ENCODE measurements at regions not wholly inside any gene's neighbourhood (a gene's known extent, or its start where the extent isn't known, plus 50 kb on each side); places are given as distances from the start of the nearest gene placed in this dataset.
"Not testable (repeated sequence)": the region's sequence is repeated elsewhere in the genome, so short reads cannot be mapped to it uniquely, and the experiment has no call there.

- no peak for DNase-seq (ENCODE audit: low read depth in 3 of 3)
These were observed 511.4 kb downstream of the RNF144A start for GRCh38 chr2:7428454-7429204.

GRCh38 chr2:7429733-7430132 lies 512.5 kb downstream of the RNF144A start:
- no peak for DNase-seq (ENCODE audit: low read depth in 3 of 3)

- no peak for DNase-seq (ENCODE audit: low read depth in 3 of 3)
These were observed 513.2 kb downstream of the RNF144A start for GRCh38 chr2:7430421-7430868.

GRCh38 chr2:7430869-7431641 lies 513.8 kb downstream of the RNF144A start:
- peak in 1 of 3 experiments; percentile 64 for DNase-seq (ENCODE audit: low read depth in 3 of 3)

- no peak for DNase-seq (ENCODE audit: low read depth in 3 of 3)
These were observed 515.2 kb downstream of the RNF144A start for GRCh38 chr2:7432436-7432835.

- DNase-seq (ENCODE audit: low read depth in 3 of 3), result no peak
These were observed 519.1 kb downstream of the RNF144A start for GRCh38 chr2:7436096-7436906.

- no peak for DNase-seq (ENCODE audit: low read depth in 3 of 3)
These were observed 519.9 kb downstream of the RNF144A start for GRCh38 chr2:7437141-7437540.

- DNase-seq (ENCODE audit: low read depth in 3 of 3), result no peak
These were observed 520.8 kb downstream of the RNF144A start for GRCh38 chr2:7437716-7438632.

- no peak for DNase-seq (ENCODE audit: low read depth in 3 of 3)
These were observed 521.6 kb downstream of the RNF144A start for GRCh38 chr2:7438855-7439254.

- DNase-seq (ENCODE audit: low read depth in 3 of 3), result no peak
These were observed 523.8 kb downstream of the RNF144A start for GRCh38 chr2:7440977-7441376.

- not testable (repeated sequence) for DNase-seq (ENCODE audit: low read depth in 3 of 3)
These were observed 524.6 kb downstream of the RNF144A start for GRCh38 chr2:7441841-7442240.

GRCh38 chr2:7444626-7445025 lies 527.4 kb downstream of the RNF144A start:
- no peak for DNase-seq (ENCODE audit: low read depth in 3 of 3)

GRCh38 chr2:7448578-7449264 lies 531.5 kb downstream of the RNF144A start:
- DNase-seq (ENCODE audit: low read depth in 3 of 3), result no peak

GRCh38 chr2:7449298-7449697 lies 532.1 kb downstream of the RNF144A start:
- no peak for DNase-seq (ENCODE audit: low read depth in 3 of 3)

GRCh38 chr2:7450188-7450832 lies 533.1 kb downstream of the RNF144A start:
- peak in 2 of 3 experiments; percentile 42 to 58 for DNase-seq (ENCODE audit: low read depth in 3 of 3)

GRCh38 chr2:7450833-7451190 lies 533.6 kb downstream of the RNF144A start:
- no peak for DNase-seq (ENCODE audit: low read depth in 3 of 3)

- peak in 1 of 3 experiments; percentile 27 for DNase-seq (ENCODE audit: low read depth in 3 of 3)
These were observed 535.1 kb downstream of the RNF144A start for GRCh38 chr2:7452110-7452876.

GRCh38 chr2:7454592-7454991 lies 537.4 kb downstream of the RNF144A start:
- no peak for DNase-seq (ENCODE audit: low read depth in 3 of 3)

- no peak for DNase-seq (ENCODE audit: low read depth in 3 of 3)
These were observed 539.5 kb downstream of the RNF144A start for GRCh38 chr2:7456762-7457161.
